H1 (cell line): ENCODE measurements at regions not wholly inside any gene's neighbourhood (a gene's known extent, or its start where the extent isn't known, plus 50 kb on each side); places are given as distances from the start of the nearest gene placed in this dataset.

Experiments
- CEBPB ChIP-seq: IDR thresholded peaks from 2 replicates; pipeline ENCODE4 v1.6.1; 2012; ENCODE audit warnings: low read depth, low read length
- CHD7 ChIP-seq: fragments of 300-600 bp; sonication (generic); IDR thresholded peaks from 2 replicates; pipeline ENCODE4 v1.7.1; 2012; ENCODE audit warnings: low read length, moderate library complexity, mild to moderate bottlenecking, inconsistent platforms; ENCODE audit not compliant: insufficient replicate concordance
- MAFK ChIP-seq: IDR thresholded peaks from 2 replicates; pipeline ENCODE4 v1.6.1; 2012; ENCODE audit warnings: low read depth, mild to moderate bottlenecking, improper control_type of control experiment, low read length

- TF ChIP-seq CHD7 (no peak), MAFK (no peak), CEBPB (no peak)
- TF ChIP-seq, all 59 proteins: peak for 0
These were observed 50.2 kb upstream of the EML4 start (continued) for GRCh38 chr2:42118754-42119569.
